Tibial nerve (tissue), 4 donors: ENCODE measurements at regions not wholly inside any gene's neighbourhood (a gene's known extent, or its start where the extent isn't known, plus 50 kb on each side); places are given as distances from the start of the nearest gene placed in this dataset.

Experiments used
- DNase-seq, 2 donors: peaks; one replicate each; pipeline ENCODE4 v3.0.0-alpha.2; 2019; ENCODE audit warnings: low spot score in 2 of 2
- H3K27ac ChIP-seq, 4 donors: fragments of 200-600 bp; sonication (generic) in 3 of 4; one replicate each; pipeline ENCODE4 v1.5.1; 2017 to 2019; ENCODE audit warnings: mild to moderate bottlenecking in 1 of 4
- H3K27me3 ChIP-seq, 2 donors: fragments of 200-600 bp; sonication (generic) in 1 of 2; one replicate each; pipeline versions ENCODE4 v1.5.1 to v1.6.0; 2017 to 2019
- H3K36me3 ChIP-seq, 3 donors: fragments of 200-600 bp; sonication (generic); one replicate each; pipeline ENCODE4 v1.5.1; 2018 to 2019
- H3K4me1 ChIP-seq, 4 donors: fragments of 200-600 bp; sonication (generic) in 3 of 4; one replicate each; pipeline ENCODE4 v1.5.1; 2017 to 2019
- H3K4me3 ChIP-seq, 4 donors: fragments of 200-600 bp; sonication (generic) in 3 of 4; one replicate each; pipeline ENCODE4 v1.5.1; 2017 to 2019; ENCODE audit warnings: mild to moderate bottlenecking in 1 of 4, moderate library complexity in 1 of 4
- H3K9me3 ChIP-seq, 4 donors: fragments of 200-600 bp; sonication (generic) in 3 of 4; one replicate each; pipeline ENCODE4 v1.5.1; 2017 to 2019
- CTCF ChIP-seq, 5 experiments: fragments of 200-600 bp in 3 of 5; fragments of 450-650 bp in 2 of 5; sonication (generic) in 3 of 5; IDR thresholded peaks; one replicate each; pipeline ENCODE4 v1.5.1; 2016 to 2019; ENCODE audit warnings: antibody characterized with exemption in 5 of 5, mild to moderate bottlenecking in 3 of 5, moderate library complexity in 2 of 5
- EP300 ChIP-seq, 2 donors: sonication (generic); formaldehyde crosslinking; IDR thresholded peaks; one replicate each; pipeline ENCODE4 v1.6.1; 2017; ENCODE audit warnings: antibody characterized with exemption in 2 of 2, mild to moderate bottlenecking in 1 of 2
- POLR2A ChIP-seq, 2 donors: fragments of 450-650 bp; IDR thresholded peaks; one replicate each; pipeline ENCODE4 v1.6.1; 2017; ENCODE audit warnings: antibody characterized with exemption in 2 of 2, mild to moderate bottlenecking in 2 of 2, moderate library complexity in 2 of 2
- WGBS, 2 donors: methylation state at CpG; one replicate each; pipeline ENCODE4 v1.1.5; 2018; 5-methylcytosine and 5-hydroxymethylcytosine counted together

GRCh38 chr6:132213191-132213590 is 188.1 kb downstream of the MOXD1 start:
- Histone ChIP-seq H3K9me3 (peaks cover 0 to 3% (median 0%) of the 10 kb centered on the region in 4 donors), H3K4me1 (no peaks in the 10 kb centered on the region), H3K27ac (no peak overlapping the region), H3K27me3 (no peaks in the 10 kb centered on the region), H3K36me3 (no peaks in the 10 kb centered on the region), H3K4me3 (no peak overlapping the region)
- DNase-seq: no peak
- WGBS, 2 donors: 91 to 92% methylated on average over 4 of the region's 4 CpGs
- TF ChIP-seq EP300 (IDR thresholded peaks at IDR 0.05): no peak
- TF ChIP-seq CTCF (IDR thresholded peaks at IDR 0.05): no peak
- TF ChIP-seq POLR2A (IDR thresholded peaks at IDR 0.05): no peak

- Histone ChIP-seq H3K27me3 (no peaks in the 10 kb centered on the region), H3K27ac (no peak overlapping the region), H3K4me3 (no peak overlapping the region), H3K36me3 (no peaks in the 10 kb centered on the region), H3K9me3 (peaks cover 0 to 3% (median 0%) of the 10 kb centered on the region in 4 donors), H3K4me1 (no peaks in the 10 kb centered on the region)
- TF ChIP-seq EP300 (IDR thresholded peaks at IDR 0.05) (no peak), POLR2A (IDR thresholded peaks at IDR 0.05) (no peak), CTCF (IDR thresholded peaks at IDR 0.05) (no peak)
- 53 to 81% methylated on average over 3 of the region's 3 CpGs for WGBS, 2 donors
- DNase-seq: no peak
These were observed 190.2 kb downstream of the MOXD1 start for GRCh38 chr6:132210886-132211563.

- no peak overlapping the region for H3K27ac ChIP-seq
- 70 to 100% methylated on average over 1 of the region's 1 CpG for WGBS, 2 donors
- TF ChIP-seq EP300 (IDR thresholded peaks at IDR 0.05) (no peak), CTCF (IDR thresholded peaks at IDR 0.05) (no peak), POLR2A (IDR thresholded peaks at IDR 0.05) (no peak)
- no peaks in the 10 kb centered on the region for H3K27me3 ChIP-seq
- no peak overlapping the region for H3K4me3 ChIP-seq
- no peak for DNase-seq
- no peaks in the 10 kb centered on the region for H3K36me3 ChIP-seq
- H3K4me1 ChIP-seq: no peaks in the 10 kb centered on the region
- peaks cover 0 to 3% (median 0%) of the 10 kb centered on the region in 4 donors for H3K9me3 ChIP-seq
These were observed 191.9 kb downstream of the MOXD1 start for GRCh38 chr6:132209351-132209750.

GRCh38 chr6:132207991-132208390 is 193.3 kb downstream of the MOXD1 start:
- no peak for DNase-seq
- Histone ChIP-seq H3K27ac (no peak overlapping the region), H3K27me3 (no peaks in the 10 kb centered on the region), H3K9me3 (peaks cover 0 to 3% (median 0%) of the 10 kb centered on the region in 4 donors), H3K4me1 (no peaks in the 10 kb centered on the region), H3K4me3 (no peak overlapping the region), H3K36me3 (no peaks in the 10 kb centered on the region)
- TF ChIP-seq EP300 (IDR thresholded peaks at IDR 0.05) (no peak), CTCF (IDR thresholded peaks at IDR 0.05) (no peak), POLR2A (IDR thresholded peaks at IDR 0.05) (no peak)
- 78 to 84% methylated on average over 3 of the region's 3 CpGs for WGBS, 2 donors

- Histone ChIP-seq H3K27me3 (no peaks in the 10 kb centered on the region), H3K27ac (no peak overlapping the region), H3K4me3 (no peak overlapping the region), H3K36me3 (no peaks in the 10 kb centered on the region), H3K9me3 (peaks cover 0 to 3% (median 0%) of the 10 kb centered on the region in 4 donors), H3K4me1 (no peaks in the 10 kb centered on the region)
- 52 to 53% methylated on average over 1 of the region's 1 CpG for WGBS, 2 donors
- no peak for DNase-seq
- TF ChIP-seq POLR2A (IDR thresholded peaks at IDR 0.05) (no peak), CTCF (IDR thresholded peaks at IDR 0.05) (no peak), EP300 (IDR thresholded peaks at IDR 0.05) (no peak)
These were observed 195.3 kb downstream of the MOXD1 start for GRCh38 chr6:132205946-132206345.
